Mesothelial cell of epicardium (in vitro differentiated cells): ENCODE measurements at regions not wholly inside any gene's neighbourhood (a gene's known extent, or its start where the extent isn't known, plus 50 kb on each side); places are given as distances from the start of the nearest gene placed in this dataset.
"Not testable (repeated sequence)": the region's sequence is repeated elsewhere in the genome, so short reads cannot be mapped to it uniquely, and the experiment has no call there.

Source experiments
- DNase-seq, 2 experiments: peaks; one replicate each; pipeline ENCODE4 v3.0.0; 2021; ENCODE audit warnings: low spot score in 2 of 2; ENCODE audit not compliant: unreplicated experiment in 2 of 2
- H3K27ac Mint-ChIP-seq: 2 replicates; pipeline ENCODE4 v1.8.0; 2021; ENCODE audit warnings: mixed read lengths
- H3K27me3 Mint-ChIP-seq: 2 replicates; pipeline ENCODE4 v1.8.0; 2021; ENCODE audit warnings: low read depth, mixed read lengths
- H3K36me3 Mint-ChIP-seq: 2 replicates; pipeline ENCODE4 v1.8.0; 2021; ENCODE audit warnings: mixed read lengths
- H3K4me1 Mint-ChIP-seq: 2 replicates; pipeline ENCODE4 v1.8.0; 2021; ENCODE audit warnings: mixed read lengths
- H3K4me3 Mint-ChIP-seq: 2 replicates; pipeline ENCODE4 v1.8.0; 2021; ENCODE audit warnings: mild to moderate bottlenecking, moderate library complexity, mixed read lengths
- H3K9me3 Mint-ChIP-seq: 2 replicates; pipeline ENCODE4 v1.8.0; 2021; ENCODE audit warnings: mixed read lengths
- TF ChIP-seq, protein P1 (sequence below): fragments of 200-600 bp; sonication (generic); IDR thresholded peaks from one replicate; pipeline ENCODE4 v1.5.0; 2021; ENCODE audit warnings: antibody characterized with exemption; ENCODE audit not compliant: unreplicated experiment

DNA sequence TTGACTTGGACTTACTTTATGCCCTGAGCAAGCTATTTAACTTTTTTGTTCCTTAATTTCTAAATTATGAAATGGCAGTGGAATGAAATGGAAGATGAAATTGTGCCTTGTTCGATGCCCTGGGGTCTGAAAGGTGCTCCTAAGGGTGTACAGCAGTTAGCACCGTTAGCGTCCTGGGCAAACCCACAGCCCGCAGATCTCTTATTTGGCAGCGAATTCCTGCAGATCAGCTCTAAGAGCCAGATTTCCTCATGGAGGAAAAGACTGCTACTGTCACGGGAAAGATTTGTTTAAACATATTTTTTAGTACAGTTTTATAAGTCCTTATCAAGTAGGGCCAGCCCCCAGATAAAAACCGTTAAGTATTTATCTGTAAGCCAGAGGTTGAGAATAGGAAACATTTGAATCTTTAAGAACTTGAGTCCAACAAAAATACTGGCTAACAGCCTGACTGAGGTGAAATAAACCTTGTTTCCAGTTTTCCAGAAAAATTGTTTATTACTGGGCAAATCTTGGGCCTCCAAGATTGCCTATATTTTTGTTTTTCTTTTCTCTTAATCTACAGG is 216.5 kb upstream of the DMRT1 start:
- TF ChIP-seq, protein P1, sequence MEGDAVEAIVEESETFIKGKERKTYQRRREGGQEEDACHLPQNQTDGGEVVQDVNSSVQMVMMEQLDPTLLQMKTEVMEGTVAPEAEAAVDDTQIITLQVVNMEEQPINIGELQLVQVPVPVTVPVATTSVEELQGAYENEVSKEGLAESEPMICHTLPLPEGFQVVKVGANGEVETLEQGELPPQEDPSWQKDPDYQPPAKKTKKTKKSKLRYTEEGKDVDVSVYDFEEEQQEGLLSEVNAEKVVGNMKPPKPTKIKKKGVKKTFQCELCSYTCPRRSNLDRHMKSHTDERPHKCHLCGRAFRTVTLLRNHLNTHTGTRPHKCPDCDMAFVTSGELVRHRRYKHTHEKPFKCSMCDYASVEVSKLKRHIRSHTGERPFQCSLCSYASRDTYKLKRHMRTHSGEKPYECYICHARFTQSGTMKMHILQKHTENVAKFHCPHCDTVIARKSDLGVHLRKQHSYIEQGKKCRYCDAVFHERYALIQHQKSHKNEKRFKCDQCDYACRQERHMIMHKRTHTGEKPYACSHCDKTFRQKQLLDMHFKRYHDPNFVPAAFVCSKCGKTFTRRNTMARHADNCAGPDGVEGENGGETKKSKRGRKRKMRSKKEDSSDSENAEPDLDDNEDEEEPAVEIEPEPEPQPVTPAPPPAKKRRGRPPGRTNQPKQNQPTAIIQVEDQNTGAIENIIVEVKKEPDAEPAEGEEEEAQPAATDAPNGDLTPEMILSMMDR, result no peak
- Mint-ChIP-seq H3K4me3 (no peak overlapping the region), H3K9me3 (peaks cover 4% of the 10 kb centered on the region), H3K36me3 (no peaks in the 10 kb centered on the region), H3K27ac (peak overlapping the region; percentile 75), H3K27me3 (no peaks in the 10 kb centered on the region), H3K4me1 (peaks cover 47% of the 10 kb centered on the region)
- DNase-seq, result no peak

DNA sequence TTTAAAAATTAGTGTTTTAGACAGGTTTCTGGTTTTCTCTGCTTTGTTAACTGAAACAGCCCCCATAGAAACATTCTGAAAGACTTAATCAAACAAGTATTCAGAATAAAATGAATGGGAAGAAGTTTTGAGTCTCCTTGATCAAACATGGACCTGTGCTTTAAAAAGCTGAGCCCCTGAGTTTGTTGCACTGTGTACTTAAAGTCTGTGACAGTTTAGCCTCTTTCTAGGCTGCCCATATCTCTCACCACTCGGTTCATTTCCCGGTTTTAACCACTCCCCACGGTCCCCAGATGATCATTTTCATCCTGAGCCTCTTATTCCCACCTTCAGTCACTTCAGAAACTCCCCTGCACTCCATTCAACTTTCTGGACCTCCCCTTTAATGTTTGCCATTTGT is 215.9 kb upstream of the DMRT1 start:
- no peaks in the 10 kb centered on the region for H3K27me3 Mint-ChIP-seq
- TF ChIP-seq, protein P1, result no peak
- no peak for DNase-seq
- peak overlapping the region; percentile 5 for H3K27ac Mint-ChIP-seq
- peaks cover 4% of the 10 kb centered on the region for H3K9me3 Mint-ChIP-seq
- H3K4me3 Mint-ChIP-seq, result no peak overlapping the region
- peaks cover 45% of the 10 kb centered on the region for H3K4me1 Mint-ChIP-seq
- no peaks in the 10 kb centered on the region for H3K36me3 Mint-ChIP-seq

DNA sequence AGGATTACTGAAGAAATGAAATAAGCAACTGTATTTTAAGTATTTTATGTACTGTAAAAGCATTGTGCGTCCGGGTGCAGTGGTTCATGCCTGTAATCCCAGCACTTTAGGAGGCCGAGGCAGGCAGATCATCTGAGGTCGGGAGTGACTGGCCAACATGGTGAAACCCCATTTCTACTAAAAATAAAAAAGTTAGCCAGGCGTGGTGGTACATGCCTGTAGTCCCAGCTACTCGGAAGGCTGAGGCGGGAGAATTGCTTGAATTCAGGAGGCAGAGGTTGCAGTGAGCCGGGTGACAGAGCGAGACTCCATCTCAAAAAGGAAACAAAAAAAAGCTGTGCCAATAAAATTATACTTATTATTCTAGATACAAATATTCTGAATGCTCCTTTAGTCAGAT is 215.4 kb upstream of the DMRT1 start:
- Mint-ChIP-seq H3K27ac (peak overlapping the region; percentile 5), H3K4me1 (peaks cover 42% of the 10 kb centered on the region)
- not testable (repeated sequence) for H3K9me3 Mint-ChIP-seq, H3K36me3 Mint-ChIP-seq, DNase-seq, H3K27me3 Mint-ChIP-seq, H3K4me3 Mint-ChIP-seq

DNA sequence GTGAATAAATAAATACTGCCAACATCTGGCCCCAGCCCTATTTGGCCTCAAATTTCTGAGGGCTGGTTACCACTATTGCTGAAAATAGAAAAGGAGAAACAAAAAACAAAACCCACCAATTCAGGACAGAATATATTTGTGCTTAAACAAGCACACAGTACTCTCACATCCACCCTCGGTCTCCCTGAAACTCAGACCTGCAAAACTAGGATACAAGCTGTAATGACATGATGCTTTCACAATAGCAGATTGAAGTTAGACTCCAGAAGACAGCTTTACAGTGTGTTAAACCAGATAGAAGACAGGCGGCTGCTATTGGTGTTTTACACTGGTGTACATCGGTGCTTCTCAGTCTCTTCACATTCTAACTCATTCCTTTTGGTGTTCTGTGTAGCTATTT is 214.9 kb upstream of the DMRT1 start:
- TF ChIP-seq, protein P1, result no peak
- no peaks in the 10 kb centered on the region for H3K36me3 Mint-ChIP-seq
- DNase-seq, result no peak
- peaks cover 4% of the 10 kb centered on the region for H3K9me3 Mint-ChIP-seq
- H3K4me3 Mint-ChIP-seq, result no peak overlapping the region
- H3K27ac Mint-ChIP-seq, result peak overlapping the region; percentile 77
- H3K4me1 Mint-ChIP-seq, result peaks cover 43% of the 10 kb centered on the region
- H3K27me3 Mint-ChIP-seq, result no peaks in the 10 kb centered on the region

DNA sequence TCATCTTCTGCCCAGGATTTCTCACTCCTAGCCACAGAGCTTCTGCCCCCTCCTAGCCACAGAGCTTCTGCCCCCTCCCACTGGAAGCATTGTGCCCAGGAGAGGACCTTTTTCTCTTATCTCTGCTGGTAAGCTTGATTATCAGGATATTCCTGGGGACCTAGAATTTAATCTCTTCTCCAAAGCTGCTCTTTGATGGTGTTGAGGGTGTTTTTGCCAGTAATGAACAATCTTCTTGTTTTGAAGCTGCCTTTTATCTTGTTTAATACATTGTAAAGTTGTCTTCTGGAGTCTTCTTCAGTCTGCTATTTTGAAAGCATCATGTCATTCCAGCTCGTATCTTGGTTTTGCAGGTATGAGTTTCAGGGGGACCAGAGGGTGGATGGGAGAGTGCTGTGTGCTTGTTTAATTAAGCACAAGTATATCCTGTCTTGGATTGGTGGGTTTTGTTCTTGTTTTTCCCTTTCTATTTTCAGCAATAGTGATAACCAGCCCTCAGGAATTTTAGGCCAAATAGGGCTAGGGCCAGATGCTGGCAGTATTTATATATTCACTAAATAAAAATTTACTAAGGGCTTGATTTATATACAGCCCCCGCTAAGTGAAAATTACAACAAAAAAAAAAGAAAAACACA is 214.0 kb upstream of the DMRT1 start:
- no peaks in the 10 kb centered on the region for H3K27me3 Mint-ChIP-seq
- H3K27ac Mint-ChIP-seq, result peak overlapping the region; percentile 32
- no peak for DNase-seq
- H3K9me3 Mint-ChIP-seq, result peaks cover 4% of the 10 kb centered on the region
- TF ChIP-seq, protein P1, result no peak
- peaks cover 46% of the 10 kb centered on the region for H3K4me1 Mint-ChIP-seq
- no peak overlapping the region for H3K4me3 Mint-ChIP-seq
- H3K36me3 Mint-ChIP-seq, result peaks cover 2% of the 10 kb centered on the region

DNA sequence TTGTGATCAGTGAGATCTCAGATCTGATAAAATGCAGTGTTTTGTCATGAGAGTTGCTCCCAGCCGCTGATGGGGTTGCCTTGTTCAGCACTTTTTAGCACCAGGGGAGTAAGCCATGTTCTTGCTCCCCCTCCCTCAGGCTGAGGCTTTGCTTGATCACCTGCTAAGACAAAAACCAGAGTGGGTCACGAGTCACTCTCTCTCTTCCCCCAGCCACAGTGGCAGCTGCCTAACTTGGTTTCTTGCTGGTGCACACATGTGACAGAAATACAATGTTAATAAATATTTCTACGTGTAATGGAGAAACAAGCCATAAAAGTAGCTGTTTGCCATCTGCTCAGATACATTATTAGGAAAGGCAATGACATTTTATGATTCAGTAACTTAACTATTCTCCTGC is 212.4 kb upstream of the DMRT1 start:
- Mint-ChIP-seq H3K27ac (no peak overlapping the region), H3K36me3 (peaks cover 7% of the 10 kb centered on the region), H3K4me3 (no peak overlapping the region), H3K27me3 (no peaks in the 10 kb centered on the region), H3K4me1 (peaks cover 47% of the 10 kb centered on the region), H3K9me3 (peaks cover 4% of the 10 kb centered on the region)
- DNase-seq, result no peak
- TF ChIP-seq, protein P1, result no peak
